Neural progenitor cell (in vitro differentiated cells): ENCODE measurements at regions not wholly inside any gene's neighbourhood (a gene's known extent, or its start where the extent isn't known, plus 50 kb on each side); places are given as distances from the start of the nearest gene placed in this dataset.

Source experiments
- DNase-seq: peaks from one replicate; pipeline ENCODE4 v3.0.0-alpha.2; 2016; ENCODE audit warnings: low spot score
- H2AFZ ChIP-seq: fragments of 200-600 bp; sonication (generic); replicated peaks from 2 replicates; pipeline ENCODE4 v1.6.1; 2016; ENCODE audit warnings: antibody characterized with exemption
- H3F3A ChIP-seq: fragments of 200-600 bp; sonication (generic); 2 replicates; pipeline ENCODE4 v1.6.1; 2016; ENCODE audit warnings: antibody characterized with exemption, low read depth
- H3K27ac ChIP-seq: fragments of 200-600 bp; sonication (generic); 2 replicates; pipeline ENCODE4 v1.5.1; 2016; ENCODE audit warnings: mild to moderate bottlenecking
- H3K27me3 ChIP-seq: fragments of 200-600 bp; sonication (generic); 2 replicates; pipeline ENCODE4 v1.6.1; 2016; ENCODE audit warnings: mild to moderate bottlenecking, moderate library complexity
- H3K36me3 ChIP-seq: fragments of 200-600 bp; sonication (generic); 2 replicates; pipeline ENCODE4 v1.5.1; 2016
- H3K4me1 ChIP-seq: fragments of 200-600 bp; sonication (generic); 2 replicates; pipeline ENCODE4 v1.6.1; 2016; ENCODE audit warnings: mixed run types
- H3K4me2 ChIP-seq: fragments of 200-600 bp; sonication (generic); 2 replicates; pipeline ENCODE4 v1.6.1; 2016
- H3K4me3 ChIP-seq: fragments of 200-600 bp; sonication (generic); 2 replicates; pipeline ENCODE4 v1.5.1; 2016
- H3K79me2 ChIP-seq: fragments of 200-600 bp; sonication (generic); 2 replicates; pipeline ENCODE4 v1.6.1; 2016; ENCODE audit warnings: low read depth
- H3K9ac ChIP-seq: fragments of 200-600 bp; sonication (generic); 2 replicates; pipeline ENCODE4 v1.6.1; 2016
- H3K9me3 ChIP-seq: fragments of 200-600 bp; sonication (generic); 2 replicates; pipeline ENCODE4 v1.5.1; 2016; ENCODE audit warnings: low read depth
- H4K20me1 ChIP-seq: fragments of 200-600 bp; sonication (generic); 2 replicates; pipeline ENCODE4 v1.6.1; 2016; ENCODE audit warnings: low read depth
- H3K27ac Mint-ChIP-seq: 3 replicates; pipeline ENCODE4 v1.8.0; 2021; ENCODE audit warnings: mixed read lengths
- H3K27me3 Mint-ChIP-seq: 2 replicates; pipeline ENCODE4 v1.8.0; 2022; ENCODE audit warnings: low read depth, mild to moderate bottlenecking, inconsistent platforms, moderate library complexity, mixed read lengths; ENCODE audit not compliant: insufficient read depth
- H3K36me3 Mint-ChIP-seq: 3 replicates; pipeline ENCODE4 v1.8.0; 2021; ENCODE audit warnings: mixed read lengths
- H3K4me1 Mint-ChIP-seq: 3 replicates; pipeline ENCODE4 v1.8.0; 2021; ENCODE audit warnings: mixed read lengths
- H3K4me3 Mint-ChIP-seq: 3 replicates; pipeline ENCODE4 v1.8.0; 2021; ENCODE audit warnings: mild to moderate bottlenecking, moderate library complexity, mixed read lengths
- H3K9me3 Mint-ChIP-seq: 3 replicates; pipeline ENCODE4 v1.8.0; 2020; ENCODE audit warnings: mixed read lengths
- CTCF ChIP-seq: fragments of 200-600 bp; sonication (generic); IDR thresholded peaks from 2 replicates; pipeline ENCODE4 v1.5.1; 2017; ENCODE audit warnings: antibody characterized with exemption, mild to moderate bottlenecking
- EZH2 ChIP-seq: fragments of 200-600 bp; sonication (generic); IDR thresholded peaks from 2 replicates; pipeline ENCODE4 v1.6.1; 2017; ENCODE audit warnings: antibody characterized with exemption, mild to moderate bottlenecking, moderate library complexity
- EZH2phosphoT487 ChIP-seq: fragments of 200-600 bp; sonication (generic); IDR thresholded peaks from 2 replicates; pipeline ENCODE4 v1.6.1; 2017; ENCODE audit warnings: antibody characterized with exemption

GRCh38 chr3:35184775-35185174, 454.6 kb upstream of the ARPP21 start:
- Histone ChIP-seq H3K27me3 (no peaks in the 10 kb centered on the region), H3K4me3 (no peak overlapping the region), H3K4me2 (no peak overlapping the region), H2AFZ (no peak overlapping the region), H3K9ac (no peak overlapping the region), H3K4me1 (peaks cover under 1% of the 10 kb centered on the region), H3K27ac (no peak overlapping the region), H3K79me2 (no peaks in the 10 kb centered on the region), H3F3A (no peaks in the 10 kb centered on the region), H4K20me1 (no peaks in the 10 kb centered on the region), H3K36me3 (no peaks in the 10 kb centered on the region), H3K9me3 (no peaks in the 10 kb centered on the region)
- no peak for DNase-seq
- Mint-ChIP-seq H3K9me3 (peaks cover 15% of the 10 kb centered on the region), H3K36me3 (peaks cover 5% of the 10 kb centered on the region), H3K4me3 (no peak overlapping the region), H3K27ac (no peak overlapping the region), H3K4me1 (no peaks in the 10 kb centered on the region), H3K27me3 (no peaks in the 10 kb centered on the region)
- no peak for TF ChIP-seq EZH2
- TF ChIP-seq EZH2phosphoT487, result no peak
- no peak for TF ChIP-seq CTCF

GRCh38 chr3:35187908-35188307, 451.4 kb upstream of the ARPP21 start:
- Histone ChIP-seq H3K79me2 (no peaks in the 10 kb centered on the region), H3K4me3 (no peak overlapping the region), H3F3A (no peaks in the 10 kb centered on the region), H3K9me3 (no peaks in the 10 kb centered on the region), H2AFZ (no peak overlapping the region), H3K4me1 (peaks cover 11% of the 10 kb centered on the region), H3K4me2 (no peak overlapping the region), H4K20me1 (no peaks in the 10 kb centered on the region), H3K27ac (no peak overlapping the region), H3K27me3 (no peaks in the 10 kb centered on the region), H3K36me3 (no peaks in the 10 kb centered on the region), H3K9ac (no peak overlapping the region)
- no peaks in the 10 kb centered on the region for H3K27me3 Mint-ChIP-seq
- no peak overlapping the region for H3K4me3 Mint-ChIP-seq
- H3K9me3 Mint-ChIP-seq, result peaks cover 5% of the 10 kb centered on the region
- TF ChIP-seq EZH2 (no peak), CTCF (no peak), EZH2phosphoT487 (no peak)
- H3K4me1 Mint-ChIP-seq, result peaks cover 2% of the 10 kb centered on the region
- no peak for DNase-seq
- H3K27ac Mint-ChIP-seq, result no peak overlapping the region
- H3K36me3 Mint-ChIP-seq, result no peaks in the 10 kb centered on the region

GRCh38 chr3:35194666-35195065, 444.7 kb upstream of the ARPP21 start:
- no peak overlapping the region for H3K9ac ChIP-seq
- Mint-ChIP-seq H3K36me3 (no peaks in the 10 kb centered on the region), H3K9me3 (no peaks in the 10 kb centered on the region), H3K27ac (no peak overlapping the region), H3K27me3 (peaks cover 2% of the 10 kb centered on the region), H3K4me3 (no peak overlapping the region), H3K4me1 (peaks cover 2% of the 10 kb centered on the region)
- no peak overlapping the region for H3K4me2 ChIP-seq
- H3K27ac ChIP-seq, result no peak overlapping the region
- H3K27me3 ChIP-seq, result no peaks in the 10 kb centered on the region
- no peak overlapping the region for H3K4me3 ChIP-seq
- no peaks in the 10 kb centered on the region for H3K36me3 ChIP-seq
- no peak for DNase-seq
- no peaks in the 10 kb centered on the region for H3K79me2 ChIP-seq
- H3K9me3 ChIP-seq, result no peaks in the 10 kb centered on the region
- H3K4me1 ChIP-seq, result peaks cover 11% of the 10 kb centered on the region
- TF ChIP-seq CTCF (no peak), EZH2phosphoT487 (no peak), EZH2 (no peak)
- H2AFZ ChIP-seq, result no peak overlapping the region
- H3F3A ChIP-seq, result no peaks in the 10 kb centered on the region
- H4K20me1 ChIP-seq, result no peaks in the 10 kb centered on the region

GRCh38 chr3:35198857-35199256, 440.5 kb upstream of the ARPP21 start:
- Histone ChIP-seq H3K27ac (no peak overlapping the region), H2AFZ (no peak overlapping the region), H3K36me3 (no peaks in the 10 kb centered on the region), H3K4me2 (no peak overlapping the region), H3K79me2 (no peaks in the 10 kb centered on the region), H3K4me1 (no peaks in the 10 kb centered on the region), H4K20me1 (no peaks in the 10 kb centered on the region), H3K27me3 (no peaks in the 10 kb centered on the region), H3K9ac (no peak overlapping the region), H3F3A (no peaks in the 10 kb centered on the region), H3K9me3 (no peaks in the 10 kb centered on the region), H3K4me3 (no peak overlapping the region)
- H3K4me1 Mint-ChIP-seq, result no peaks in the 10 kb centered on the region
- no peak overlapping the region for H3K27ac Mint-ChIP-seq
- H3K36me3 Mint-ChIP-seq, result no peaks in the 10 kb centered on the region
- DNase-seq, result no peak
- H3K4me3 Mint-ChIP-seq, result no peak overlapping the region
- H3K27me3 Mint-ChIP-seq, result peaks cover 2% of the 10 kb centered on the region
- H3K9me3 Mint-ChIP-seq, result no peaks in the 10 kb centered on the region
- TF ChIP-seq EZH2 (no peak), CTCF (no peak), EZH2phosphoT487 (no peak)
